ENCODE measurements at regions not wholly inside any gene's neighbourhood (a gene's known extent, or its start where the extent isn't known, plus 50 kb on each side); places are given as distances from the start of the nearest gene placed in this dataset.

DNA sequence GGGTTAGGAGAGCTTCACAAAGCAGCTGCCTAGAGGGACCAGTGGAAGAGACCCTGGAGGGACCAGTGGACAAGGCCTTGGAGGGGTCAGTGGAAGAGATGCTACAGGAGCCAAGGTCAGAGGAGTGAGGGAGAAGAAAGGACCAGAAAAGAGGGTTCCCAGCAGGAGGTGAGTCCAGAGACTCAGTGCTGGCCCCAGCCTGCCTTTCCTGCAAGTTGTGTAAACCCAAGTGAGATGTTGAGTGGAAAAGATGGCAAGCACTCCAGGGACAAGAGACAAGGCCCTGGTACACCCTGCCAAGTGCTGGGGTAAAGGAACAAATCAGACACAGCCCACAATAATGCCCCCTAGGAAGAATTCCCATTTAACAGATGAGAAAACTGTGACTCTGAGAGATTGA is 94.4 kb downstream of the TTC32 start:
- Histone ChIP-seq H3K36me3 (ENCODE audit: insufficient read depth, low read depth, low read length) (no peaks in the 10 kb centered on the region), H3K27me3 (ENCODE audit: insufficient read depth, low read length) (no peaks in the 10 kb centered on the region), H3K4me3 (ENCODE audit: low read length) (no peak overlapping the region), H3K27ac (ENCODE audit: low read length) (no peak overlapping the region), H3K4me1 (ENCODE audit: insufficient read depth, low read length) (no peaks in the 10 kb centered on the region), H3K9me3 (ENCODE audit: insufficient read depth, low read depth, low read length) (no peaks in the 10 kb centered on the region), H3K9ac (ENCODE audit: low read depth, low read length) (no peak overlapping the region)

GRCh38 chr2:19806591-19806990 is 95.2 kb downstream of the TTC32 start:
- no peaks in the 10 kb centered on the region for H3K4me1 ChIP-seq (ENCODE audit: insufficient read depth, low read length)
- H3K27ac ChIP-seq (ENCODE audit: low read length), result no peak overlapping the region
- H3K4me3 ChIP-seq (ENCODE audit: low read length), result no peak overlapping the region
- H3K9me3 ChIP-seq (ENCODE audit: insufficient read depth, low read depth, low read length), result no peaks in the 10 kb centered on the region
- H3K36me3 ChIP-seq (ENCODE audit: insufficient read depth, low read depth, low read length), result no peaks in the 10 kb centered on the region
- no peak overlapping the region for H3K9ac ChIP-seq (ENCODE audit: low read depth, low read length)
- H3K27me3 ChIP-seq (ENCODE audit: insufficient read depth, low read length), result no peaks in the 10 kb centered on the region

DNA sequence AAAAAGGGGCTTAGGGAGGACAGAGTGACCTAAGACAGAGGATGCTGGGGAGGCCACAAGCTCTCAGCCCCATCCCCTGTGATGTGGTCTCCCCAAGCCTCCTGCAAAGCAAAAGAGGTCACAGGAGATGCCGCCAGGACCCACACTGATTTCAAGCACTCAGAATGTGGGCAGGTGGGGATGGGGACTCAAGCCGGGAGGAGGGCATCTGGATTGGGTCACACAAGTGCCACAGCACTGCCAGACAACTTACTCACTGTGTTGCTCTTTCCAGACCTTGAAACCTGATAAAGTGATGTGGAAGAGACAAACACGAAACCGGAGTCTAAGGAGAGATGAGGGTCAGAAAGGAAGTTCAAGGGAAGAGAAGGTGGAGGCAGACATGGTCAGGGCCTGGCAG is 95.7 kb downstream of the TTC32 start:
- H3K36me3 ChIP-seq (ENCODE audit: insufficient read depth, low read depth, low read length), result no peaks in the 10 kb centered on the region
- H3K9me3 ChIP-seq (ENCODE audit: insufficient read depth, low read depth, low read length), result no peaks in the 10 kb centered on the region
- no peak overlapping the region for H3K9ac ChIP-seq (ENCODE audit: low read depth, low read length)
- H3K4me3 ChIP-seq (ENCODE audit: low read length), result no peak overlapping the region
- no peak overlapping the region for H3K27ac ChIP-seq (ENCODE audit: low read length)
- H3K27me3 ChIP-seq (ENCODE audit: insufficient read depth, low read length), result no peaks in the 10 kb centered on the region
- H3K4me1 ChIP-seq (ENCODE audit: insufficient read depth, low read length), result no peaks in the 10 kb centered on the region

DNA sequence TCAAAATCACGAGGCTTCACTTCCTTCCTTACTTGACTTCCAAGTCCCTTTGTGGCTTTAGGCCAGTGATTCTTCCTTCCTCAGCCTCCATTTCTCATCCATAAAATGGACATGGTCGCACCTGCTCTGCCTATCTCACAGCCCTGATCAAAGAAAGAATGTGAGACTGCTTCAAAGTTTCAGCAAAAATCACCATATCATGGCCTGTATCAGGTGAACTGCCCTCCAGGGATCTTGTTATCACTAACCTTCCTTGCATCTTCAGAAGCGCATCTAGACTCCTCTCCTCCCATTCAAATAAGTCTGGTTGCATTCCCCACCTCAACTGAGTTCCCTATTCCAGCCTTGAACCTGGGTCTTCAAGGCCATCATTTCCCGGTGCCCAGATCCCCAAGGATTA is 96.5 kb downstream of the TTC32 start:
- Histone ChIP-seq H3K9me3 (ENCODE audit: insufficient read depth, low read depth, low read length) (no peaks in the 10 kb centered on the region), H3K4me3 (ENCODE audit: low read length) (no peak overlapping the region), H3K27ac (ENCODE audit: low read length) (no peak overlapping the region), H3K27me3 (ENCODE audit: insufficient read depth, low read length) (no peaks in the 10 kb centered on the region), H3K36me3 (ENCODE audit: insufficient read depth, low read depth, low read length) (no peaks in the 10 kb centered on the region), H3K4me1 (ENCODE audit: insufficient read depth, low read length) (no peaks in the 10 kb centered on the region), H3K9ac (ENCODE audit: low read depth, low read length) (no peak overlapping the region)

GRCh38 chr2:19804639-19805260 is 97.0 kb downstream of the TTC32 start:
- Histone ChIP-seq H3K9me3 (ENCODE audit: insufficient read depth, low read depth, low read length) (no peaks in the 10 kb centered on the region), H3K4me3 (ENCODE audit: low read length) (no peak overlapping the region), H3K27me3 (ENCODE audit: insufficient read depth, low read length) (no peaks in the 10 kb centered on the region), H3K27ac (ENCODE audit: low read length) (no peak overlapping the region), H3K4me1 (ENCODE audit: insufficient read depth, low read length) (no peaks in the 10 kb centered on the region), H3K9ac (ENCODE audit: low read depth, low read length) (no peak overlapping the region), H3K36me3 (ENCODE audit: insufficient read depth, low read depth, low read length) (no peaks in the 10 kb centered on the region)

DNA sequence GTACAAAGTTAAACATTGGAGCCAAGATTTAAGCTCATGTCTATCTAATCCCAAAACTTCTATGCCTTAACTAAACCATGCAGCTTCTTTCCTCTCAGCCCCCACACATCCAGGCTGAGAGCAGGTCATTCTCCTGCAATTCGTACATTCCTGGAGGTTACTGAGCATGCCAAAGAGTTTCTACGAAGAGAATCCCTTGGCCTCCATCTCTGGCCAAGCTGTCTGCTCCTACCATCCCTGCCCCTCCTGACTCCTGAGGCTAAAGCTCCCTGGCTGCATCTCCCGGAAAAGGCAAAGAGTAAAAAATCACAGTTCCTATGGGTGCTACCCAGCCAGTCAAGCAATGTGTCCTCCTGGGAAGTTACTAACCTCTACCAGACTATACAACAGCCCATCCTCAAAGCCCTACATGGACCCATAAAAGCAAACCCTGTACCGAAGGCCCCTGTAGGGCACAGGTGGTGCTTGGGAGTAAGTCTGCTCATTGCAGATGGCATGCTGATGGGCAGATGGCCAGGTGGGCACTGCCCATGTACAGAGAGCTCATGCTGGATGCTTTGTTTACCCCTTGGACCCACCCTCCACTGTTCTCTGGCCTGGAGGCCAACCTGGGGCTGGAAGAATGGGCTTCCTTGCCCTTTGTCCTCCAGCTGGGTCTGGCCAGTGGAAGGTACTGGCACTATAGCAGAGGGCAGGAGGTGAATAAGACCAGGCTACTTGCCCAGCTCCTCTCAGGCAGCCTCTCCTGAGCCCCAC is 99.5 kb downstream of the TTC32 start:
- H3K9ac ChIP-seq (ENCODE audit: low read depth, low read length), result no peak overlapping the region
- H3K27me3 ChIP-seq (ENCODE audit: insufficient read depth, low read length), result no peaks in the 10 kb centered on the region
- no peaks in the 10 kb centered on the region for H3K4me1 ChIP-seq (ENCODE audit: insufficient read depth, low read length)
- no peaks in the 10 kb centered on the region for H3K36me3 ChIP-seq (ENCODE audit: insufficient read depth, low read depth, low read length)
- H3K9me3 ChIP-seq (ENCODE audit: insufficient read depth, low read depth, low read length), result no peaks in the 10 kb centered on the region
- no peak overlapping the region for H3K27ac ChIP-seq (ENCODE audit: low read length)
- H3K4me3 ChIP-seq (ENCODE audit: low read length), result no peak overlapping the region

DNA sequence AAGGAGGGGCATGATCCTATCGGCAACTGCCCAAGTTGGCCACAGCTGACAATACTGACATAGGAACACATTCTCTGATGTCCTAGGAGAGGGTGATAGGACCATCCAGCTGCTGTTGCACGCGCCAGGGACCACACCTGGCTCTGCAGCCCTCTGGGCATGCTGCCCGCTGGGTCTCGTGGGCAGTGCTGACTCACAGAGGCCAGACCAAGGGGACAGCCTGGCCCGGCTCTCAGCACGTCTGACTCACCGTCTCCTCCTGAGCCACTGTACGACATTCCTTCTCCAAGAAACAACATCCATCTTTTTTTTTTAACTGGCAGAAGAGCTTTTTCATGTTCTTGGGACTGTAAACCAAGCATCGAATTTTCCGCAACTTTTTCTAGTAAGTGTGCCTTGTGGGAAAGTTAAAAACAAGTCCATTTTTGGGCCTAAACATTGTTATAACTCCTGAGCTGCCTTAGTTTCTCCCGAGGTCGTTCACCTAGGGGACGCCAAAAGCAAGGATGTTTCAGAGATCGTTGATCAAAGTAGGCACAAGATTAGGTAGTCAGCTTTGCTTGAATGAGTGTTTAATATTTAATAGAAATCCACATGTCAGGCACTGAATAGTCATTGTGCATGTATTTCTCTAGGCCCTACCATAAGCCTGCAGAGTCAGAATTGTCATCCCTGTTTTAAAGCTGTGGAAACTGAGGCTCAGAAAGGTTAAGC is 100.3 kb downstream of the TTC32 start:
- no peaks in the 10 kb centered on the region for H3K36me3 ChIP-seq (ENCODE audit: insufficient read depth, low read depth, low read length)
- H3K9ac ChIP-seq (ENCODE audit: low read depth, low read length), result no peak overlapping the region
- no peaks in the 10 kb centered on the region for H3K4me1 ChIP-seq (ENCODE audit: insufficient read depth, low read length)
- no peaks in the 10 kb centered on the region for H3K9me3 ChIP-seq (ENCODE audit: insufficient read depth, low read depth, low read length)
- no peaks in the 10 kb centered on the region for H3K27me3 ChIP-seq (ENCODE audit: insufficient read depth, low read length)
- H3K27ac ChIP-seq (ENCODE audit: low read length), result no peak overlapping the region
- no peak overlapping the region for H3K4me3 ChIP-seq (ENCODE audit: low read length)

DNA sequence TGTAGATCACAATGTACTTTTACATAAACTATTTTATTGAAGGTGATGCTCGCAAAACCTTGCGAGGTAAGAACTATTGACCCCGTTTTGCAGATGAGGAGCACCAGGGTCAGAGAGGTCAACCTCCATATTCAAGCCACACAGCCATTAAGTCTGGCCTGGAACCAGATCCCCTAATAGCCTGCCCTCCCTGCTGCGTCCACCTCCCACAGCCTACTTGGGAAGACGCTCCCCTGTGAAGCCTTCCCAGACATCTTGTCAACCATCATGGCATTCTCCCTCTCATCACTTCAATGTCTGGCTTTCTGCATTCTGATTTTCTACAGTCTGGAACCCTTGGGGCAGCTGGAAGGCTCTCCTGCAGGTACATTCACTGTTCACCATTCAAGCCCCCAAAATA is 101.0 kb downstream of the TTC32 start:
- Histone ChIP-seq H3K27ac (ENCODE audit: low read length) (no peak overlapping the region), H3K4me1 (ENCODE audit: insufficient read depth, low read length) (no peaks in the 10 kb centered on the region), H3K9ac (ENCODE audit: low read depth, low read length) (no peak overlapping the region), H3K27me3 (ENCODE audit: insufficient read depth, low read length) (no peaks in the 10 kb centered on the region), H3K9me3 (ENCODE audit: insufficient read depth, low read depth, low read length) (no peaks in the 10 kb centered on the region), H3K36me3 (ENCODE audit: insufficient read depth, low read depth, low read length) (no peaks in the 10 kb centered on the region), H3K4me3 (ENCODE audit: low read length) (no peak overlapping the region)

DNA sequence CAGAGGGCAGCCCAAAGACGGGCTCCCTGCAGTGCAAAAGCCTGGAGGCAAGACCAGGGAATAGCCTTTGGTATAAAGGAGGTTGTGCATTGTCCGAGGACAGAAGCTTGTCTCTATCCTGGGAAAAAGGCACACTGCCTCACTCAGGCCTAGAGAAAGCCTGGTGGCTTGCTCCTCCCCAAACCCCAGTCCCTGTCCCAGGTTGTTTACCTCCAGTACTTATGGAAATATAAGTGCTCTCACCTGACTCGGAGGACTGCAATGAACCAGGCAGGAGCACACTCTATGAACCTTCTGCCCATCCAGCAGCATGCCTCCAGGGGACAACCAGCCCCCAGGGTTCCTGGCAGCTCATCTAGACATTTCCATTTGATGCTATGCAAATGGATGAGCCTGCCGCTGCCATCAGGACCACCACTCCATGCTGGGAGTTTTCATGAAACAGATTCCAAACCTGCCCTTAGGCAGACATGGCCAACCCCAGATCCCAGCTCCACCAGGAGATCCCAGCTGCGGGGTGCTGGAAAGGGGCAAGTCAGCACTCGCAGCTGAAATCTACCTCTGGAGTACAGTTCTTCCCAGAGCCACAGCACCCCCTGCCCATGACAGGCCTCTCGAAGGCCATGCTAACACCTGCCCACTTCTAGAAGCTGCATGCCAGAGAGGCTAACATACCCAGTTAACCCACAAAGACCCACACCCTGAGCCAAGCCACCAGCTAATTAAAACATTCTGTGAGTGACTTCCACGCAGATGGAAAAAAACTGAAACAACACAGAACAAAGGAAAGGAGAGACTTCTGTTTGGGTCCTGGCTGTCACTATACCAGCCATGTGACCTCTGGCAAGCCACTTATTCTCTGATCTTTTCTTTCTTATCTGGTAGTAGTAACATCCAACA is 101.7 kb downstream of the TTC32 start:
- no peak overlapping the region for H3K27ac ChIP-seq (ENCODE audit: low read length)
- H3K9ac ChIP-seq (ENCODE audit: low read depth, low read length), result no peak overlapping the region
- H3K4me1 ChIP-seq (ENCODE audit: insufficient read depth, low read length), result no peaks in the 10 kb centered on the region
- no peak overlapping the region for H3K4me3 ChIP-seq (ENCODE audit: low read length)
- no peaks in the 10 kb centered on the region for H3K27me3 ChIP-seq (ENCODE audit: insufficient read depth, low read length)
- no peaks in the 10 kb centered on the region for H3K9me3 ChIP-seq (ENCODE audit: insufficient read depth, low read depth, low read length)
- H3K36me3 ChIP-seq (ENCODE audit: insufficient read depth, low read depth, low read length), result no peaks in the 10 kb centered on the region

DNA sequence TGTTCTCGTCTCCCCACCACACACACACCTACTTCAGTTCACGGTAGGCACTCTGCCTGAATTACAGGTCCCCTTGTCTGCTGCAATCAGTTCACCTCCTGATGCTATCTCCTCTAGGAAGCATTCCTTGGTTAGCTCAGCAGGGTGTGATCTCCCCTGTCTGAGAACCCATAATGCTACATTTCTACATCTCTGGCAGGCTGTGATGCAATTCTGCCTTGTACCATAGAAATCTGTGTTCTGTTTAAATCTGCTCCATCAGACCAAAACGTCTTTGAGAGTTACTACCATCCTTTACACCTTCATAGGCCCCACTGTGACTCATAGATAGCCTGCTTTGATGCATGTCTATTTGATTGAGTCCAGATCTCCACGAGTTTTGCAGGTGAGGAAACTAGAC is 103.9 kb downstream of the TTC32 start:
- H3K4me3 ChIP-seq (ENCODE audit: low read length), result no peak overlapping the region
- H3K9me3 ChIP-seq (ENCODE audit: insufficient read depth, low read depth, low read length), result no peaks in the 10 kb centered on the region
- H3K27ac ChIP-seq (ENCODE audit: low read length), result no peak overlapping the region
- no peaks in the 10 kb centered on the region for H3K36me3 ChIP-seq (ENCODE audit: insufficient read depth, low read depth, low read length)
- H3K4me1 ChIP-seq (ENCODE audit: insufficient read depth, low read length), result no peaks in the 10 kb centered on the region
- no peaks in the 10 kb centered on the region for H3K27me3 ChIP-seq (ENCODE audit: insufficient read depth, low read length)
- H3K9ac ChIP-seq (ENCODE audit: low read depth, low read length), result no peak overlapping the region

GRCh38 chr2:19797243-19797810 is 104.5 kb downstream of the TTC32 start:
- Histone ChIP-seq H3K9ac (ENCODE audit: low read depth, low read length) (no peak overlapping the region), H3K27me3 (ENCODE audit: insufficient read depth, low read length) (no peaks in the 10 kb centered on the region), H3K9me3 (ENCODE audit: insufficient read depth, low read depth, low read length) (no peaks in the 10 kb centered on the region), H3K36me3 (ENCODE audit: insufficient read depth, low read depth, low read length) (no peaks in the 10 kb centered on the region), H3K27ac (ENCODE audit: low read length) (no peak overlapping the region), H3K4me3 (ENCODE audit: low read length) (no peak overlapping the region), H3K4me1 (ENCODE audit: insufficient read depth, low read length) (no peaks in the 10 kb centered on the region)
